Cerebellar nuclear complex (tissue), 1 donor: ENCODE measurements at regions not wholly inside any gene's neighbourhood (a gene's known extent, or its start where the extent isn't known, plus 50 kb on each side); places are given as distances from the start of the nearest gene placed in this dataset.

ENCODE experiments used
- DNase-seq, 2 experiments: peaks; one replicate each; lab custom pipeline; 2025; lab: John Stamatoyannopoulos, UW

DNA sequence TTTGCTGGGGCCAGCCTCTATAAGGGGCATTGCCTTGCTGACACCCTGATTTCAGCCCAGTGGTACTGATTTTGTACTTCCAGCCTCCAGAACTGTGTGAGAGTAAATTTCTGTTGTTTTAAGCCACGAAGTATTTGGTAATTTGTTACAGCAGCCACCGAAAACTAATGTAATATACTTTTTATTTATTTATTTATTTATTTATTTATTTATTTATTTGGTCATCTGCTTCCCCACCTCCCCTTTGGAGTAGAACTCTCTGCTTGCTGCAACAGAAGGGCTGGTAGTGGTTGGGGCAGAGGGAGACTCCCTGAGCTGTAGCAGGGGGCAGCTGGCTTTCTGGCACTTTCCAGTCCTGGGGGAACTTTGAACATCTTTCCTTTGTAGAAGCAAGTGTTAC lies 128.4 kb upstream of the RAG2 start:
- DNase-seq = no peak

DNA sequence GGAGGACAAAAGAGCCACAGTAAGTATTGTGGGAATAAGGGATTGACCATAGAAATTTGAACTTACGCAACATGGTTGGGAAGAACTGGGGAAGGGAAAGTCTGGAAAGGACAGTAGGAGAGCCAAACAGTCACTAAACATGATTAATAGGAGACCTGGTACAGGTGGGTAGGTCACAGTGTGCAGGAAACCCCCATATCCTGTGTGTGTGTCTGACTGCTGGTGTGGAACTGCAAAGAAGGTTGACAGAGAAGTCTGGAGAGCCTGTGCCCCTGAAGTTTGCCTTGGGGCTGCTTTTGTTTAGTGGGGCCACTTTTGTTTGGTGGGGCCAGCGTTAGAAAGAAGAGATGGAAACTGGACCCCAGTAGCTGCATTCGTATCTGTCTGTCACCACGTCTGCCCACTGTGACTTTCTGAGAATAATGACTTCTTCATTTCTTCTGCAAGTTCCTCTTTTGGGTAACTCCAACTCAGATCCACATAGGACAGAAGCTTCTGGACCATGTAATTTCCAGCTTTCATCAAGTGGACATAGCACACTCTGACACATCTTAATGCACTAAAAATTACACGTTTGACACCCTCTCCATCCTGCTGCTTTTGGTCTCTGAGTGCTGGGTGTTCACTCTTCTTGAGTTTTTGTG lies 126.8 kb upstream of the RAG2 start:
- no peak for DNase-seq

DNA sequence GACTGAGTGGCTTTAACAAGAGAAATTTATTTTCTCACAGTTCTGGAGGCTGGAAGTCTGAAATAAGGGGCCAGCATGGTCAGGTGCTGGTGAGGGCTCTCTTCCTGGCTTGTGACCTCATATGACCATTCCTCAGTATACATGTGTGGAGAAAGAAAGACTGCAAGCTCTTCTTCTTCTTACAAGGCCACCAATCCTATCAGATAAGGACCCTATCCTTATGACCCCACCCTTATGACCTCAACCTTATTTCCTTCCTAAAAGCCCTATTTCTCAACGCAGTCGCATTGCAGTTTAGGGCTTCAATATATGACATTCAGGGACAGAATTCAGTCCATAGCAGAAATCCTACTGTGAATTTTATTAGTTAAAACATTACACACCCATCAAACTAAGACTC lies 124.4 kb upstream of the RAG2 start:
- DNase-seq = no peak

DNA sequence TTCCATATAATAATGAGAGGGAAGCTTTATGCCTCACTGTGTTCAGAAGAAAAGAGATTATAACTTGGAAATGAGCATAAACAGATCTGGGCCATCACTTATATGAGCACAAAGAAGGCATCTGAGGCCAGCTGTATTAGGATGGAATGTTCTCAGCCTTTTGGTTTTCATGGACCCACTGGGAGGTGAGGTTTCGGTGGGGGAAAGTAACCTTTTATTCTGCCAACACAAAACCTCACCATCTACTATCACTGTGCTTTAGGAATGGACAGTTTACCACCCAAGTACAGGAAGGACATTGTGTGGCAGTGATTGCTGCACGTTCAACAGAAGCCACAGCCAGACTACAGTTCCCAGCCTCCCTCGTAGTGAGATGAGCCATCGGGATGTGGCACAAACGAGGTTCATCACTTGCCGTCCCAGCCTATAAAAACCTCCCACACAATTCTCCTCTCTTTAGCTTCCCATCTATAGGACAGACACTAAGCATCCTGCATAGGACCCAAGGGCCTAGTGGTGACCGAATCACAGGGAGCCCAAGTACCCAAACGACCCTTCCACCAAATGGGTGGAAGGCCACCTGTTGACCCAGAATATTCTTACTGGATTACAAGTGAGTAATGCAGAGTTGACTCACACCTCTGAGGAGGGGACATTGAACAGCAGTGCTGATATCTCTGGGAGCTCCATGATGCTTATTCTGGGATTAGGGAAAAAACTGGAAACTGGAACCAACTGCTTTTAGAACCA lies 121.5 kb upstream of the RAG2 start:
- DNase-seq = no peak

DNA sequence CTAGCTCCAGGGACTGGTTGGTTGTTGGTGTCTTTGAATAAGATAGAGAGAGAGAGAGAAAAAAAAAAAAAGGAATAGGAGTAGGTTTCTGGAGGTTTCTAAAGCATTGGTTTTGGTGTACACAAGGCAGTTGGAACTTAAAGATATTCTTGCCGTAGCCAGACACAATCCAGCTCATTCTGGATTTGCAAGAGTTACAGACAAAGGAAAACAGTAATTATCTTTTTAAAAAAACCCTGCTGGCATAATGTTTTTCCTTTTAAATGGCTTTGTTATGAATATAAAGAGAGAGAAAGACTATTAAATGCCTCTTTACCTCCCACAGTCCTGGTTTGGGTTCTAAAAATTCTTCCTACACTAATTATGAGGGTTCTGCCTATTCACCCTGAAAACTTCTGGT lies 120.4 kb upstream of the RAG2 start:
- DNase-seq = no peak

DNA sequence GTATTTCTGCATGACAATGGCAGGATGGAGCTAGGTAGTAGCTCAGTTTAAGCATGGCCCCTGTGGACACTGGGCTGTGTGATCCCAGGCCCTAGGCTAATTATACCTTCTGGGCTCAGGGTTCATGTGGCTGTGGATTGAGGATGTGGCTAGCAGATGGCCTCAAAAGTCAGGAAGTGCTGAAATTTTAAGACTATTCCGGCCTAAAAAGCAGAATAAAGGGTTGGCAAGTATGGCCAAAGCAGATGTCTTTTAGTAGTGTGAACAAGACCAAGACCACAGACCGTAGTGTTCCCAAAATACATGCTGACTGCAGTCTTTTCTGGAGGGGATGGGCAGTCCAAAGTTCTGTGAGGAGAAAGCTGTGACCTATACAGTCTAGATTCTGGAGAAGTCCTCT lies 115.7 kb upstream of the RAG2 start:
- no peak for DNase-seq

DNA sequence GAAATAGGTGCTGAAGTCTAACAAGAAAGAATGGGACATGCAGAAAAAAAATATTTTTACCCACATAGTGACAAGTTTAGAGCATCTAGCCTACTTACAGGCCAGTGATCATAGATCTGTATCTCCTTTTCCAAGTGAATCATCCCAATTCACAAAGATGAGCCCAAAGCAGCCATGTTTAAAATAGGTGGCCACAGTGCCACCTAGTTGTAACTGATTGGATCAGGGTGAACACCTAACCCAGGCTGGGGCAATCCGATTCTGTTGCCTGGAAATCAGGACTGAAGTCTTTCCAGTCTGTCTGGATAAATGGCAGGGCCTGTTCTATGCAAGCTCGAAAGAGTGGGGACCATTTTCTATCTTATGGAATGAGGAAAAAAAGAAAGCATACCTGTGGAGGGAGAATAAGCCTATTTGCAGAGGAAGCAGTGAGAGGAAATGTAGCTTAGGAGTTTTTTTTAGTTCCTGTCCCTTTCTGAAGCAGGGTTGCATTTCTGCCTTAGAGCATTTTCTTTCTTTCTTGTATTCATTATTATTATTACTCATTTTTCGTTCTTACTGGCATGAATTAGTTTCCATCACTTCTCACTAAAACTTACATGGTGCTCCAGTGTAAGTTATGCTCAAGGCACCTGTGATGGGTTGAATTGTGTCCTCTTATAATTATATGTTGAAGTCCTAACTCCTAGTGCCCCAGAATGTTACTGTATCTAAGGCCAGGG lies 113.2 kb upstream of the RAG2 start:
- DNase-seq = no peak
